ENCODE measurements at regions not wholly inside any gene's neighbourhood (a gene's known extent, or its start where the extent isn't known, plus 50 kb on each side); places are given as distances from the start of the nearest gene placed in this dataset.

- no peak overlapping the region for H3K4me3 ChIP-seq (replicated peaks; ENCODE audit: low read depth, low read length)
- no peak for DNase-seq (ENCODE audit: extremely low read depth, low read depth)
- no peak for TF ChIP-seq CTCF (IDR thresholded peaks at IDR 0.05; ENCODE audit: low read depth, low read length, missing control alignments)
Observed at GRCh38 chr12:127205781-127206555, 1061.0 kb upstream of the TMEM132C start.

- no peak for DNase-seq (ENCODE audit: extremely low read depth, low read depth)
- no peak overlapping the region for H3K4me3 ChIP-seq (replicated peaks; ENCODE audit: low read depth, low read length)
- TF ChIP-seq CTCF (IDR thresholded peaks at IDR 0.05; ENCODE audit: low read depth, low read length, missing control alignments): no peak
Observed at GRCh38 chr12:127209318-127209717, 1057.7 kb upstream of the TMEM132C start.

GRCh38 chr12:127214186-127214585, 1052.8 kb upstream of the TMEM132C start:
- no peak for TF ChIP-seq CTCF (IDR thresholded peaks at IDR 0.05; ENCODE audit: low read depth, low read length, missing control alignments)
- H3K4me3 ChIP-seq (replicated peaks; ENCODE audit: low read depth, low read length): no peak overlapping the region
- no peak for DNase-seq (ENCODE audit: extremely low read depth, low read depth)

GRCh38 chr12:127223011-127223410, 1044.0 kb upstream of the TMEM132C start:
- no peak overlapping the region for H3K4me3 ChIP-seq (replicated peaks; ENCODE audit: low read depth, low read length)
- no peak for TF ChIP-seq CTCF (IDR thresholded peaks at IDR 0.05; ENCODE audit: low read depth, low read length, missing control alignments)
- DNase-seq (ENCODE audit: extremely low read depth, low read depth): no peak

GRCh38 chr12:127223731-127224130, 1043.2 kb upstream of the TMEM132C start:
- no peak for TF ChIP-seq CTCF (IDR thresholded peaks at IDR 0.05; ENCODE audit: low read depth, low read length, missing control alignments)
- no peak overlapping the region for H3K4me3 ChIP-seq (replicated peaks; ENCODE audit: low read depth, low read length)
- no peak for DNase-seq (ENCODE audit: extremely low read depth, low read depth)

GRCh38 chr12:127230843-127231260, 1036.1 kb upstream of the TMEM132C start:
- DNase-seq (ENCODE audit: extremely low read depth, low read depth): peak; percentile 64
- no peak for TF ChIP-seq CTCF (IDR thresholded peaks at IDR 0.05; ENCODE audit: low read depth, low read length, missing control alignments)
- no peak overlapping the region for H3K4me3 ChIP-seq (replicated peaks; ENCODE audit: low read depth, low read length)

- no peak for DNase-seq (ENCODE audit: extremely low read depth, low read depth)
- no peak overlapping the region for H3K4me3 ChIP-seq (replicated peaks; ENCODE audit: low read depth, low read length)
Observed at GRCh38 chr12:127231371-127231770, 1035.6 kb upstream of the TMEM132C start.

More at GRCh38 chr12:127231371-127231770, 1035.6 kb upstream of the TMEM132C start:
- TF ChIP-seq CTCF (IDR thresholded peaks at IDR 0.05; ENCODE audit: low read depth, low read length, missing control alignments): no peak
